H9 (cell line): ENCODE measurements at regions not wholly inside any gene's neighbourhood (a gene's known extent, or its start where the extent isn't known, plus 50 kb on each side); places are given as distances from the start of the nearest gene placed in this dataset.

Experiments used
- DNase-seq: peaks from one replicate; pipeline ENCODE4 v3.0.0-alpha.2; 2017
- H2AFZ ChIP-seq: one replicate; pipeline ENCODE4 v1.6.1; 2013; ENCODE audit warnings: mild to moderate bottlenecking, low read length, control low read depth, moderate library complexity
- H2AK5ac ChIP-seq: 2 replicates; pipeline ENCODE4 v1.6.1; 2013; ENCODE audit warnings: low read length, control low read depth, mixed read lengths; ENCODE audit not compliant: insufficient read length
- H2BK120ac ChIP-seq: one replicate; pipeline ENCODE4 v1.6.1; 2013; ENCODE audit warnings: low read depth, mild to moderate bottlenecking, low read length, control low read depth, inconsistent platforms; ENCODE audit not compliant: poor library complexity, severe bottlenecking
- H2BK12ac ChIP-seq: 2 replicates; pipeline ENCODE4 v1.6.1; 2013; ENCODE audit warnings: low read length, control low read depth, mixed read lengths, low read depth; ENCODE audit not compliant: insufficient read length
- H2BK15ac ChIP-seq: 2 replicates; pipeline ENCODE4 v1.6.1; 2013; ENCODE audit warnings: low read depth, low read length, control low read depth
- H2BK20ac ChIP-seq: one replicate; pipeline ENCODE4 v1.6.1; 2013; ENCODE audit warnings: low read depth, mild to moderate bottlenecking, low read length, control low read depth, inconsistent platforms; ENCODE audit not compliant: poor library complexity, severe bottlenecking
- H2BK5ac ChIP-seq: 2 replicates; pipeline ENCODE4 v1.6.1; 2013; ENCODE audit warnings: low read length, control low read depth, mixed read lengths; ENCODE audit not compliant: insufficient read length
- H3K14ac ChIP-seq: 2 replicates; pipeline ENCODE4 v1.6.1; 2013; ENCODE audit warnings: low read length, control low read depth; ENCODE audit not compliant: insufficient read depth
- H3K18ac ChIP-seq: 2 replicates; pipeline ENCODE4 v1.6.1; 2013; ENCODE audit warnings: low read depth, mild to moderate bottlenecking, mixed read lengths, low read length, control low read depth; ENCODE audit not compliant: insufficient read length
- H3K23ac ChIP-seq: 2 replicates; pipeline ENCODE4 v1.6.1; 2013; ENCODE audit warnings: low read length, control low read depth, mixed read lengths, low read depth; ENCODE audit not compliant: insufficient read length
- H3K23me2 ChIP-seq: 2 replicates; pipeline ENCODE4 v1.6.1; 2013; ENCODE audit warnings: low read depth, mild to moderate bottlenecking, mixed read lengths, low read length, control low read depth; ENCODE audit not compliant: insufficient read length, poor library complexity, severe bottlenecking
- H3K27ac ChIP-seq: 2 replicates; pipeline ENCODE4 v1.5.1; 2013; ENCODE audit warnings: low read length, control low read depth, mixed read lengths, low read depth; ENCODE audit not compliant: insufficient read length
- H3K27me3 ChIP-seq: 2 replicates; pipeline ENCODE4 v1.6.1; 2013; ENCODE audit warnings: low read length, control low read depth, inconsistent platforms; ENCODE audit not compliant: insufficient read depth
- H3K4ac ChIP-seq: 2 replicates; pipeline ENCODE4 v1.6.1; 2013; ENCODE audit warnings: low read depth, mild to moderate bottlenecking, control low read depth, inconsistent platforms, low read length, moderate library complexity
- H3K4me1 ChIP-seq: 2 replicates; pipeline ENCODE4 v1.6.1; 2013; ENCODE audit warnings: low read length, control low read depth, inconsistent platforms; ENCODE audit not compliant: insufficient read depth
- H3K4me2 ChIP-seq: 2 replicates; pipeline ENCODE4 v1.6.1; 2013; ENCODE audit warnings: low read length, control low read depth, mixed read lengths; ENCODE audit not compliant: insufficient read length, insufficient read depth
- H3K56ac ChIP-seq: 2 replicates; pipeline ENCODE4 v1.6.1; 2013; ENCODE audit warnings: low read depth, mild to moderate bottlenecking, mixed read lengths, low read length, control low read depth; ENCODE audit not compliant: insufficient read length
- H3K79me1 ChIP-seq: 2 replicates; pipeline ENCODE4 v1.6.1; 2013; ENCODE audit warnings: low read depth, mild to moderate bottlenecking, moderate library complexity, low read length, control low read depth, inconsistent platforms; ENCODE audit not compliant: insufficient read depth, poor library complexity, severe bottlenecking
- H3K79me2 ChIP-seq: 2 replicates; pipeline ENCODE4 v1.6.1; 2013; ENCODE audit warnings: low read length, control low read depth, inconsistent platforms; ENCODE audit not compliant: insufficient read depth
- H3K9ac ChIP-seq: 2 replicates; pipeline ENCODE4 v1.6.1; 2013; ENCODE audit warnings: low read length, control low read depth, mixed read lengths; ENCODE audit not compliant: insufficient read length; ENCODE audit errors: extremely low read depth
- H3K9me3 ChIP-seq: one replicate; pipeline ENCODE4 v1.6.1; 2013; ENCODE audit warnings: low read depth, low read length, inconsistent platforms; ENCODE audit not compliant: control insufficient read depth
- H3T11ph ChIP-seq: one replicate; pipeline ENCODE4 v1.6.1; 2013; ENCODE audit warnings: mild to moderate bottlenecking, low read length, control low read depth, inconsistent platforms
- H4K20me1 ChIP-seq: one replicate; pipeline ENCODE4 v1.6.1; 2013; ENCODE audit not compliant: control insufficient read depth, insufficient read length, insufficient read depth
- H4K5ac ChIP-seq: 2 replicates; pipeline ENCODE4 v1.6.1; 2013; ENCODE audit warnings: low read depth, mild to moderate bottlenecking, mixed read lengths, low read length, control low read depth; ENCODE audit not compliant: insufficient read length
- H4K8ac ChIP-seq: replicated peaks from 2 replicates; pipeline ENCODE4 v1.6.1; 2013; ENCODE audit warnings: low read length, control low read depth, mixed read lengths, low read depth; ENCODE audit not compliant: insufficient read length
- H4K91ac ChIP-seq: 2 replicates; pipeline ENCODE4 v1.6.1; 2013; ENCODE audit warnings: low read depth, mild to moderate bottlenecking, moderate library complexity, mixed read lengths, low read length, control low read depth; ENCODE audit not compliant: insufficient read length
- H3K27ac Mint-ChIP-seq, 3 experiments: 2 replicates in 2 of 3; 3 replicates in 1 of 3; pipeline ENCODE4 v1.8.0; 2020 to 2021; ENCODE audit warnings: mixed read lengths in 3 of 3, mild to moderate bottlenecking in 1 of 3, moderate library complexity in 1 of 3
- H3K27me3 Mint-ChIP-seq: 2 replicates; pipeline ENCODE4 v1.8.0; 2021; ENCODE audit warnings: low read depth, mild to moderate bottlenecking, moderate library complexity, mixed read lengths
- H3K36me3 Mint-ChIP-seq, 3 experiments: 2 replicates in 2 of 3; 3 replicates in 1 of 3; pipeline ENCODE4 v1.8.0; 2020 to 2021; ENCODE audit warnings: low read depth in 3 of 3, mixed read lengths in 3 of 3; ENCODE audit not compliant: insufficient read depth in 1 of 3
- H3K4me1 Mint-ChIP-seq, 2 experiments: 2 replicates each; pipeline ENCODE4 v1.8.0; 2020; ENCODE audit warnings: mixed read lengths in 2 of 2
- H3K4me3 Mint-ChIP-seq, 2 experiments: 2 replicates in 1 of 2; 3 replicates in 1 of 2; pipeline ENCODE4 v1.8.0; 2020 to 2021; ENCODE audit warnings: mild to moderate bottlenecking in 2 of 2, mixed read lengths in 2 of 2, moderate library complexity in 1 of 2
- H3K9me3 Mint-ChIP-seq, 2 experiments: 2 replicates in 1 of 2; 3 replicates in 1 of 2; pipeline ENCODE4 v1.8.0; 2020; ENCODE audit warnings: mild to moderate bottlenecking in 2 of 2, mixed read lengths in 2 of 2, moderate library complexity in 1 of 2
- WGBS: extraction: QIAGEN DNeasy Blood & Tissue Kit; methylation state at CpG from one replicate; pipeline ENCODE4 v1.1.7; 2013; ENCODE audit warnings: missing lambda C conversion rate, low lambda C conversion rate, mixed read lengths; ENCODE audit not compliant: insufficient read length; ENCODE audit errors: extremely low coverage; 5-methylcytosine and 5-hydroxymethylcytosine counted together
- TF ChIP-seq, protein P1 (sequence below): fragments of 200-600 bp; sonication (generic); conservative IDR thresholded peaks from 3 replicates; pipeline ENCODE4 v1.8.0; 2021; ENCODE audit warnings: antibody characterized with exemption, mild to moderate bottlenecking

GRCh38 chr5:156121882-156122281, 205.1 kb upstream of the SGCD start:
- Mint-ChIP-seq H3K27me3 (no peaks in the 10 kb centered on the region), H3K36me3 (no peaks in the 10 kb centered on the region), H3K4me3 (no peak overlapping the region), H3K27ac (no peak overlapping the region), H3K9me3 (no peaks in the 10 kb centered on the region), H3K4me1 (peaks cover 2 to 3% of the 10 kb centered on the region in 2 experiments; a peak in 3 of 4 replicates)
- H2BK15ac ChIP-seq: no peak overlapping the region
- WGBS: no CpG with 5 or more reads among the region's 1 CpG
- no peak overlapping the region for H3K56ac ChIP-seq
- no peaks in the 10 kb centered on the region for H3K27me3 ChIP-seq
- H3T11ph ChIP-seq: no peak overlapping the region
- H3K9me3 ChIP-seq: no peaks in the 10 kb centered on the region
- H3K14ac ChIP-seq: no peak overlapping the region
- no peak overlapping the region for H2BK20ac ChIP-seq
- H3K79me1 ChIP-seq: no peaks in the 10 kb centered on the region
- 0 out of 2 replicates have a peak, but pooled peaks cover 2% of the 10 kb centered on the region for H3K4me1 ChIP-seq
- no peak overlapping the region for H2AK5ac ChIP-seq
- no peak overlapping the region for H3K18ac ChIP-seq
- DNase-seq: no peak
- H3K79me2 ChIP-seq: no peaks in the 10 kb centered on the region
- no peaks in the 10 kb centered on the region for H3K23me2 ChIP-seq
- H4K8ac ChIP-seq: no peak overlapping the region
- H3K9ac ChIP-seq: no peak overlapping the region
- no peak overlapping the region for H2BK12ac ChIP-seq
- no peak overlapping the region for H4K5ac ChIP-seq
- no peak overlapping the region for H3K23ac ChIP-seq
- H3K4me2 ChIP-seq: no peak overlapping the region
- no peak overlapping the region for H2BK5ac ChIP-seq
- no peak overlapping the region for H2AFZ ChIP-seq
- no peaks in the 10 kb centered on the region for H4K20me1 ChIP-seq
- H4K91ac ChIP-seq: no peak overlapping the region
- H2BK120ac ChIP-seq: no peak overlapping the region
- TF ChIP-seq, protein P1, sequence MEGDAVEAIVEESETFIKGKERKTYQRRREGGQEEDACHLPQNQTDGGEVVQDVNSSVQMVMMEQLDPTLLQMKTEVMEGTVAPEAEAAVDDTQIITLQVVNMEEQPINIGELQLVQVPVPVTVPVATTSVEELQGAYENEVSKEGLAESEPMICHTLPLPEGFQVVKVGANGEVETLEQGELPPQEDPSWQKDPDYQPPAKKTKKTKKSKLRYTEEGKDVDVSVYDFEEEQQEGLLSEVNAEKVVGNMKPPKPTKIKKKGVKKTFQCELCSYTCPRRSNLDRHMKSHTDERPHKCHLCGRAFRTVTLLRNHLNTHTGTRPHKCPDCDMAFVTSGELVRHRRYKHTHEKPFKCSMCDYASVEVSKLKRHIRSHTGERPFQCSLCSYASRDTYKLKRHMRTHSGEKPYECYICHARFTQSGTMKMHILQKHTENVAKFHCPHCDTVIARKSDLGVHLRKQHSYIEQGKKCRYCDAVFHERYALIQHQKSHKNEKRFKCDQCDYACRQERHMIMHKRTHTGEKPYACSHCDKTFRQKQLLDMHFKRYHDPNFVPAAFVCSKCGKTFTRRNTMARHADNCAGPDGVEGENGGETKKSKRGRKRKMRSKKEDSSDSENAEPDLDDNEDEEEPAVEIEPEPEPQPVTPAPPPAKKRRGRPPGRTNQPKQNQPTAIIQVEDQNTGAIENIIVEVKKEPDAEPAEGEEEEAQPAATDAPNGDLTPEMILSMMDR: no peak
- no peak overlapping the region for H3K27ac ChIP-seq
- H3K4ac ChIP-seq: no peak overlapping the region
